ENCODE measurements at regions not wholly inside any gene's neighbourhood (a gene's known extent, or its start where the extent isn't known, plus 50 kb on each side); places are given as distances from the start of the nearest gene placed in this dataset.
"Not testable (repeated sequence)": the region's sequence is repeated elsewhere in the genome, so short reads cannot be mapped to it uniquely, and the experiment has no call there.

DNA sequence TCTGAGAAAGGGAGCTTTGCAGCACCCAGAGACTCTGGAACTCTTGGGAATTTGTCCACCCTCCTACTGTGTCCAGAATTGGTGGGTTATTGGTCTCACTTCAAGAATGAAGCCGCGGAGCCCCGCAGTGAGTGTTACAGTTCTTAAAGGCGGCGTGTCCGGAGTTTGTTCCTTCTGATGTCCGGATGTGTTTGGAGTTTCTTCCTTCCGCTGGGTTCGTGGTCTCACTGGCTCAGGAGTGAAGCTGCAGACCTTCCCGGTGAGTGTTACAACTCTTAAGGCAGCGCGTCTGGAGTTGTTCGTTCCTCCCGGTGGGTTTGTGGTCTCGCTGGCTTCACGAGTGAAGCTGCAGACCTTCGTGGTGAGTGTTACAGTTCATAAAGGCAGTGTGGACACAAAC is 824.7 kb downstream of the LRRTM4 start:
- not testable (repeated sequence) for DNase-seq (ENCODE audit: low read depth)

- DNase-seq (ENCODE audit: low read depth): no peak
Measured at GRCh38 chr2:76692908-76693307, 829.3 kb downstream of the LRRTM4 start.

- no peak for DNase-seq (ENCODE audit: low read depth)
Measured at GRCh38 chr2:76688732-76689131, 833.4 kb downstream of the LRRTM4 start.

DNA sequence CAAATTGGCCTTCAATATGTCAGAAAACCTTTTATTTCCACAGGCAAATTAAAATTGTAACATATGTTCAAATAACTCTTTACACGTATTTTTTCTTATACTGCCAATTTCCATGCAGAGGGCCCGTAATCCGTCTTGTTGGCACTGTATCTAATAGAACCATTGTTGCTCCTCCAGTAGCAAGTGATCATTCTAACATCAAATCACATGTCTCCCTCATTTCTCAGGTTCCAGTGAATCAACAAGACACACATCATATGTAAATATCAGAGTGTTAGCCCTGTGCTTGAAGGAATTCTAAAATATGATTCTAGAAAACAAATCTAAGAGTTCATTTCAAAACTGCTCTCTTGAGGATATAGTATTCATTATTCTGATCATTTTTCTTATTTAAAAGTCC is 834.3 kb downstream of the LRRTM4 start:
- no peak for DNase-seq (ENCODE audit: low read depth)

GRCh38 chr2:76684756-76685155 is 837.4 kb downstream of the LRRTM4 start:
- DNase-seq (ENCODE audit: low read depth): no peak

DNA sequence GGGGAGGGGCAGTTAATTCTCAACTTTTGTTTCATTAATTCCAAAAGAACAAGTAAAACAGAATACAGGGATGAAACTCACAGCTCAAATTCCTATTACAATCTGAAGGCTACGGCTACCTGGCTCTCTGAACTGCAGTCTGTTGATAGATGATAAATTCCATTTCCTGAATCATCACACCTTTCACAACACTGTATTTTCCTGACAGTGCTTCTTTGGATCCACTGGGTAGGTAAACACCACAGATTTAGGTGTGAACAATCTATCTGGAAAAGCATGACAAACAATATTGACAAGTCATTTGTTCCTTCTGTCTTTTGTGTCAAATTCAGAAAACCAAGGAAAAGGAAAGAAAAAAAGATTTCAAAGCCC is 843.2 kb downstream of the LRRTM4 start:
- no peak for DNase-seq (ENCODE audit: low read depth)

- DNase-seq (ENCODE audit: low read depth): peak; percentile 8
Measured at GRCh38 chr2:76678383-76679024, 843.7 kb downstream of the LRRTM4 start.

DNA sequence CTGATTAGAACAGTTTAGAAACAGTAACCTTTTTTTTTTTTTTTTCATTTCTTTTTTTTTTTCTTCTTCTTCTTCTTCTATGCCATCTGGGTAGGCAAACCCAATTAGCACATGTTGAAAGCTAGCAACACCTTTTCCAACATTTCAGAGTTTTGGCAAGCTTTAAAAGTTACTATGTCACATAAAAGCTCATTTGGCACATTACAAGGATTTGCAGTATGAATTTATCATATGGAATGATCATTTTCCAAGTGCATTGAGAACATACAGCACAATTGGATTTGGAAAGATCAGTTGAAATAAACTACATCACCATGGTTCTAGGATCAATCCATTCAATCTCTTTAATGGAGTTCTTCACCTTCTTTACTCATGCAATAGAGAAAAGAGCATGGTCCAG is 847.0 kb downstream of the LRRTM4 start:
- DNase-seq (ENCODE audit: low read depth): no peak

DNA sequence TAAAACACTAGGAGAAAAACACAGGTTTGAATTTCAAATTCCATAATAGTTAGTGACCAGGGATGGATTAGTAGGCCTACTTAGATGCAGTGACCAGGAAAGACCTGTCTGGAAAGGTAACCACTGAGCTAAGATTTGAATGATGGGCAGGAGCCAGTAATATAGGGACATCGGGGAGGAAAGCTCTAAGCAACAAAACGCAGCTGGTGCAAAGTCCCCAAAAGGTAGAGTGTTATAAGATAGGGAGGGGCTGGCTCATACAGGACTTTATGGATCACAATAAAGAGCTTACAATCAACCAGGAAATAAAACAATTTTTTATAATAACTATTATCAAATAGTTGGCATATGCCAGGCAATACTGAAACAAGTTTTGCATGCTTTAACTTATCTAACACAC is 849.4 kb downstream of the LRRTM4 start:
- no peak for DNase-seq (ENCODE audit: low read depth)

- DNase-seq (ENCODE audit: low read depth): no peak
Measured at GRCh38 chr2:76669966-76670465, 852.2 kb downstream of the LRRTM4 start.

DNA sequence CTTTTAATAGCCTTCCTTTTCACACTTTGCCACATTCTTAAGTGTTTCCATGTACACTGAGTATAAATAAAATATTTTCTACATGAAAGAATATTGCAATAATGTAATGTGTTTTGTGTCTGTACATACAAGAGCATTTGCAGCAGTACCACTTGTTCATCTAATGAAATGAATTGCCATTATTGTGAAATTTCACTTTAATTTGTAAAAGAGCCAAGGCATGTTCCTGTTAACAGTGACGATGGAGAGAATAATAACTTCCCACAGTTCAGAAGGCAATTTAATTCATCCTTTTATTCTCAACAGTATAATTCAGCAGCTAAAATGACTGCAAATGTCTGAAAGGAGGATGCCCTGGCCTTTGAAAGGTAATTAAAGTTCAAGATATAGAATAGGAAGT is 853.9 kb downstream of the LRRTM4 start:
- no peak for DNase-seq (ENCODE audit: low read depth)

DNA sequence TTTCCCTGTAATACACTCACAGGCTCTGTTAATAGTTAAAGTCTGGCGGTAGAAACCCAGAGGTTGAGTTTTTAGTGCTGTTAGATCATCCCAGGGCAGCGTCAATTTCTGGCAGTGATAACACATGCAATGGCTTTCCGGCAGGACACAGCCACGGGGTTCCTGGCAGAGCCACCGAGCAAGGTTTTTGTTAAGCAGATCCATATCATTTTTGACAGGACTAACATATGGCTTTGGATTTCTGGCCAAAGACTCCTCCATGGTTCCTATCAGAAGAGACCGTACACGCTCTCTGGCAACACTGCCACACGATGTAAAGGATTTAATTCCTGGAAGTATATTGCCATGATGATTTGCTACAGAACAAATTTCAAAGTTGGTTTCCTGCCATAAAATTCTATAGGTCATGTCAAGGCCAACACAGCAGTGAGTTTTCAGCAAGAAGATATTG is 854.3 kb downstream of the LRRTM4 start:
- no peak for DNase-seq (ENCODE audit: low read depth)

DNA sequence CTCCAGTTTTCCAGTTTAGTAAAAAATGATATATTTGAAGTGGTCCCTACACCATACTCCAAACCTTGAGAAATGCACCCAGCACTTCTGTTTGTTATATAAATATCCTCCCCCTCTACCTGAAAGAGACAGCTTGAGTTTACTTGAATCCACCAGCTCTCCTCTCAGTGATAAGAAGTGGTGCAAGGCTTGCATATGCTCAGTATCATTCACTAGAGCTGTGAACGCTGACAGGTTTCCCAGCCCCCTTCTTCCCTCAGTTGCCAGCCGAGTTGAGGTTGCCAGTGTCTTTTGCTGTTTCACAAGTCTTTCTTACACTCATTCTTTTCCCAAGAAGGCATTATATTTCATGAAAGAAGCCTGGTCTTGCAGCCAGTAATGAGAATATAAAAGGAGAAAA is 880.0 kb downstream of the LRRTM4 start:
- DNase-seq (ENCODE audit: low read depth): no peak

- no peak for DNase-seq (ENCODE audit: low read depth)
Measured at GRCh38 chr2:76641506-76641905, 880.7 kb downstream of the LRRTM4 start.

DNA sequence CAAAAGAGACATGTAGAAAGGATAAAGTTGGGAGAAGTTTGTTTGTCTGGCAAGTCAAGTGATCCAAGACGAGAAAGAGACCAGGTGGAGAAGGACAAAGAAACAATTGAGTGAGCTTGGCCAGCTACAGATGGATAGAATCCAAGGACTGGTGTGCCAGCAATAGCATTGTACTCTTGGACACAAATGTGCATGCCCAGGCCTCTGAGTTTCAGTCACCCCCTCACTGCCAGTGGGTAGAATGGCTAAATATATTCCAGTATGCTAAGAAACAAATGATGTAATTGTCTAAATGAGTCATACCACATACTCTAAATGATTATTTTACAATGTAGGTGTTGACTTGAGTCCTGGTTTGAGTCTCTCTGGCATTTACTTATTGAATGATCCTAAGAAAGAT is 881.3 kb downstream of the LRRTM4 start:
- no peak for DNase-seq (ENCODE audit: low read depth)

DNA sequence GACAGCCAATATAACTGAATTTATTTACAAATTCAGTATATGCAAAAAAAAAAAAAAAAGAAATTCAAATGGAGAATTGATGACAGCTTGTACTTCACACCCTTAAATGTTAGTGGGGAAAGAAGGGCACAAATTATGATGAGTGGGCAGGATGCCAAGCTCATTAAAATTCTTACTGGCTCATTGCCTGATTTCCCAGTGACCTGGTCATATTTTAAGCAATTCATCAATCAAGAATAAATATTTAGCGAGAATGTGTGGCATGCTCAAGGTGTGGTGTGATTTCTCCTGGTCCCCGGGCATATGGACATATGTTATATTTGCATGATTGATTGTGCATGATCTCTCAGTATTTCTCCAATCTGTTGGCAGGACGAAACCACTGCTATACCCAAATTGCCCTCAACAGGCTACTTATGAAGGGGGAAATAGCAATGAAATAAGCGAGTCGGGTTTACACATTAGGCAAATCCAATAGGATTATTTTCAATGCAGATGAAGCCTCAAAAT is 883.0 kb downstream of the LRRTM4 start:
- DNase-seq (ENCODE audit: low read depth): no peak

GRCh38 chr2:76633276-76633921 is 888.8 kb downstream of the LRRTM4 start:
- no peak for DNase-seq (ENCODE audit: low read depth)

- DNase-seq (ENCODE audit: low read depth): no peak
Measured at GRCh38 chr2:76625101-76625500, 897.1 kb downstream of the LRRTM4 start.

DNA sequence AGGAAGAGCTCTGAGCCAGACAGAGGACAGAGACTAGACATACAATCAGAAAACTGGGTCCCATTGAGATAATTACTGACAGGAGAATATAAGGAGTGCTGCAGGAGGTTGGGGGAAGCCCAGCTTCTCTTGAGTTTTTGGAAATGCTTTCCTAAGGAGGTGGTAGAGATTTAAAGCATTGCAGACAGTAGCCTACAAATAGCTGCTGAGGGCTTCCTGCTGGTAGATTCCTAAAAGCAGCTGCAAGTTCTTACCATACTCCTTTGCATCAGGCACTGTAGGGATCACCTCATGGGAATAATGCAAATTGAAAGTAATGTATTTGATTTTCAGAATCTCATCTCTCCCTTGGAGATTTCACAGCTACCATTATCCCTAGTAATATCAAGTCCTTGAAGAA is 902.6 kb upstream of the GCFC2 start:
- DNase-seq (ENCODE audit: low read depth): no peak

DNA sequence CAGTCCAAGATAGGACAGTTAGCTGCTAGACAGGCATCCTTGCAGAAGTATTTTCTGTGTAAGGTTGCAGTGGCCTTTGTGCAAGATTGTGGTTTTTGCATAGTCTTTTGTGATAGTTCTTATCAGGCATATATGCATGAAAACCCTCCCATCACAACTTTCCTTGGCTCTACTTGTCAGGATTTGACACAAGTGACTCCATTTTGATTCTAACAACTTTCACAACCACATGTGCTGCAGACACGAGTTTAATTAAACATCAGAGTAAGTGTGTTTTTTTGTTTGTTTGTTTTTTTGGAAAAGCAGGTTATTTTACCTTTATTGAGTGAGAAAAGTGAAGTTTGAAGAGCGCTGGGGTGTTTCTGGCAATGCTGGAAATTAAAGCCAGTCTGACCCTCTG is 902.0 kb upstream of the GCFC2 start:
- DNase-seq (ENCODE audit: low read depth): no peak

DNA sequence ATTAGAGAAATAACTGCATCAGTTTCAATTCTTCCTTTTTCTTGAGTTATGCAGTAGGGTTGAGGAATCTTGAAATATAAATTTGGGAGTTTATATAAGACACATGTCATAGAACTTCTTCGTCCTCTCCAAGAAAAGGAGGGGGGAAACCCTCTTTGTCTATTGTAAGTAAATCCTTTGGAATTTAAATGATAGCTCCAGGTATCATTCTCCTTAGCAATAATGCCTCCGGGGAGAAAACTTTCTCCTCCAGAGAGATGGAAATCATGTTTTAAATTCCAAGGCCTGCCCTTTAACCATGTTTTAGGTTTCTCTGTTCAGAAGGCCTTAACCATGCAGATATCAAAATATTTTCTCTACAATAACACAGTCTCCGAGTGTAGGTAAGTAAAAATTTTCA is 899.7 kb upstream of the GCFC2 start:
- DNase-seq (ENCODE audit: low read depth): no peak

- DNase-seq (ENCODE audit: low read depth): peak; percentile 43
Measured at GRCh38 chr2:76599732-76600368, 889.1 kb upstream of the GCFC2 start.

DNA sequence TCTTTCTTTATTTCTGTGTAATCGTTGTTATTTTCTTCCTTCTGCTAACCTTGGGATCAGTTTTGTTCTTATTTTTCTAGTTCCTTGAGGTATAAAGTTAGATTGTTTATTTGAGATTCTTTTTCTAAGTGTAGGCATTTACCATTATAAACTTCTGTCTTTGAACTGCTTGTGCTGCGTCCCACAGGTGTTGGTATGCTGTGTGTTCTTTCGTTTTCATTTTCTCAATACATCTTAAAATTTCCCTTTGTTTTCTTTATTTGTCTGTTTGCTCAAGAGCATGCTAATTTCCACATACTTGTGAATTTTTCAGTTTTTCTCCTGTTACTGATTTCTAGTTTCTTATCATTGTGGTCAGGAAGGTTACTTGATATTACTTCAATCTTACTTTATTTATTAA is 873.8 kb upstream of the GCFC2 start:
- no peak for DNase-seq (ENCODE audit: low read depth)

All from non-pigmented ciliary epithelial cell (primary cell).